ENCODE measurements at regions not wholly inside any gene's neighbourhood (a gene's known extent, or its start where the extent isn't known, plus 50 kb on each side); places are given as distances from the start of the nearest gene placed in this dataset.

DNA sequence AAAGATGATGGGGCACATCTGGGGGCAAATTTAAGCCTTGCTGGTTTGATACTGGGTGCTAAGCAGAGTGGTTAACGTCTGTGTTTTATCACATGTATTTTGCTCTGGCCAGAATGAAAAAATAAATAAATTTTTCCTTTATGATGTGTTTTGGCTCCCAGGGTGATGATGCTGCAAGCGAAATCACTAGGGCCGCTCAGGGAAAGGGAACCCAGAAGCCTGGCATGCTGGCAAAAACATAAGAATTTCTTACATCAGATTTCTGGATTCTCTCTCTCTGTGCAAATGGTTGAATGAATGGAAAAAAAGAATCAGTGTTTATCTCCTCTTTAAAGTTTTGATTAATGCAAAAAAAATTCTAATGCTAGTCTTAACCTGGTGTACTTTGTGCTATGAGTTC, 1975.2 kb upstream of the C9orf72 start:
- Histone ChIP-seq H3K36me3 (ENCODE audit: control insufficient read depth, low read length) (no peaks in the 10 kb centered on the region), H3K9me3 (ENCODE audit: control insufficient read depth, insufficient read depth, low read length) (no peaks in the 10 kb centered on the region), H3F3A (ENCODE audit: control insufficient read depth, insufficient read depth) (no peaks in the 10 kb centered on the region), H3K4me3 (ENCODE audit: low read length) (no peak overlapping the region), H3K4me2 (ENCODE audit: low read length) (no peak overlapping the region), H3K27ac (ENCODE audit: low read depth, low read length) (no peak overlapping the region), H4K20me1 (ENCODE audit: control insufficient read depth, insufficient read depth, low read depth, low read length) (no peaks in the 10 kb centered on the region), H3K79me2 (ENCODE audit: control insufficient read depth, low read length) (no peaks in the 10 kb centered on the region), H3K4me1 (ENCODE audit: control insufficient read depth, low read length) (no peaks in the 10 kb centered on the region), H3K9me2 (replicated peaks; ENCODE audit: control insufficient read depth, low read length) (no peaks in the 10 kb centered on the region), H3K27me3 (ENCODE audit: control insufficient read depth, low read length) (no peaks in the 10 kb centered on the region)
- TF ChIP-seq EZH2phosphoT487 (IDR thresholded peaks at IDR 0.05; ENCODE audit: borderline replicate concordance, low read length), result no peak
- TF ChIP-seq, protein P1, sequence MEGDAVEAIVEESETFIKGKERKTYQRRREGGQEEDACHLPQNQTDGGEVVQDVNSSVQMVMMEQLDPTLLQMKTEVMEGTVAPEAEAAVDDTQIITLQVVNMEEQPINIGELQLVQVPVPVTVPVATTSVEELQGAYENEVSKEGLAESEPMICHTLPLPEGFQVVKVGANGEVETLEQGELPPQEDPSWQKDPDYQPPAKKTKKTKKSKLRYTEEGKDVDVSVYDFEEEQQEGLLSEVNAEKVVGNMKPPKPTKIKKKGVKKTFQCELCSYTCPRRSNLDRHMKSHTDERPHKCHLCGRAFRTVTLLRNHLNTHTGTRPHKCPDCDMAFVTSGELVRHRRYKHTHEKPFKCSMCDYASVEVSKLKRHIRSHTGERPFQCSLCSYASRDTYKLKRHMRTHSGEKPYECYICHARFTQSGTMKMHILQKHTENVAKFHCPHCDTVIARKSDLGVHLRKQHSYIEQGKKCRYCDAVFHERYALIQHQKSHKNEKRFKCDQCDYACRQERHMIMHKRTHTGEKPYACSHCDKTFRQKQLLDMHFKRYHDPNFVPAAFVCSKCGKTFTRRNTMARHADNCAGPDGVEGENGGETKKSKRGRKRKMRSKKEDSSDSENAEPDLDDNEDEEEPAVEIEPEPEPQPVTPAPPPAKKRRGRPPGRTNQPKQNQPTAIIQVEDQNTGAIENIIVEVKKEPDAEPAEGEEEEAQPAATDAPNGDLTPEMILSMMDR (IDR thresholded peaks at IDR 0.05; ENCODE audit: low read depth, low read length, poor library complexity, severe bottlenecking), result no peak

DNA sequence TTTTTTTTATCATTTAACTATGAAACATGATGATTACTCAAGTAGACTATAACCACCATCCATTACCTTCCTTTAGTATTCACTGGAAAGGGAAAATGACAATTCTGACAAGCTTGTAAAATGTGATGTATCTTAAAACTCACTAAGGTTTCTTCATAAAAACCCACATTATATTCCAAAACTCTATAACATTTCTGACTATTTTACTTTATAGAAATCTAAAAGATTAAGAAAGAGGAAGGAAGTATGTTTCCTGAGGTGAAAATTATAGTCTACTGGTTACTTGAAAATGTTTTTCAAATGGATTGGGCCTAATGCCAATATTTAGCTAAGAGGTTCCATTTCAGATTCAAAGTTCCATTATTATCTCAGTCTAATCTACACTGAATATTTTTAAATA, 1982.2 kb upstream of the C9orf72 start:
- Histone ChIP-seq H3K79me2 (ENCODE audit: control insufficient read depth, low read length) (no peaks in the 10 kb centered on the region), H3K27me3 (ENCODE audit: control insufficient read depth, low read length) (no peaks in the 10 kb centered on the region), H3K9me3 (ENCODE audit: control insufficient read depth, insufficient read depth, low read length) (no peaks in the 10 kb centered on the region), H3F3A (ENCODE audit: control insufficient read depth, insufficient read depth) (no peaks in the 10 kb centered on the region), H3K4me3 (ENCODE audit: low read length) (no peak overlapping the region), H4K20me1 (ENCODE audit: control insufficient read depth, insufficient read depth, low read depth, low read length) (no peaks in the 10 kb centered on the region), H3K4me1 (ENCODE audit: control insufficient read depth, low read length) (no peaks in the 10 kb centered on the region), H3K27ac (ENCODE audit: low read depth, low read length) (no peak overlapping the region), H3K4me2 (ENCODE audit: low read length) (no peak overlapping the region), H3K9me2 (replicated peaks; ENCODE audit: control insufficient read depth, low read length) (no peaks in the 10 kb centered on the region), H3K36me3 (ENCODE audit: control insufficient read depth, low read length) (no peaks in the 10 kb centered on the region)
- TF ChIP-seq, protein P1 (IDR thresholded peaks at IDR 0.05; ENCODE audit: low read depth, low read length, poor library complexity, severe bottlenecking), result no peak
- TF ChIP-seq EZH2phosphoT487 (IDR thresholded peaks at IDR 0.05; ENCODE audit: borderline replicate concordance, low read length), result no peak

DNA sequence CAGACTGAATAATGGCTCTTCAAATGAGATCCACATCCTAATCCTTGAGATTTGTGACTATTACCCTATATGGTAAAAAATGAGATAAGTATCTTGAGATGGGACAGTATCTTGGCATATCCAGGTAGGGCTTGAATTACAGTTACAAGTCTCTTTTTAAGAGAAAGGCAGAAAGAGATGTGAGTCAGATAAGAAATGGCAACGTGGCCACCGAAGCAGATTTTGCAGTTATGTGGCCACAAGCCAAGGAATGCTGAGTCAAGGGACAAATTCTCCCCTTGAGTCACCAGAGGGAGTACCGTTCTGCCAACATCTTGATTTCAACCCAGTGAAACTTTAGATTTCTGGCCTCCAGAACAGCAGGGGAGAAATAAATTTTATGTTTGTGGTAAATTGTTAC, 1983.0 kb upstream of the C9orf72 start:
- Histone ChIP-seq H3K36me3 (ENCODE audit: control insufficient read depth, low read length) (no peaks in the 10 kb centered on the region), H3K27ac (ENCODE audit: low read depth, low read length) (no peak overlapping the region), H4K20me1 (ENCODE audit: control insufficient read depth, insufficient read depth, low read depth, low read length) (no peaks in the 10 kb centered on the region), H3K4me1 (ENCODE audit: control insufficient read depth, low read length) (no peaks in the 10 kb centered on the region), H3K9me3 (ENCODE audit: control insufficient read depth, insufficient read depth, low read length) (no peaks in the 10 kb centered on the region), H3K9me2 (replicated peaks; ENCODE audit: control insufficient read depth, low read length) (no peaks in the 10 kb centered on the region), H3K27me3 (ENCODE audit: control insufficient read depth, low read length) (no peaks in the 10 kb centered on the region), H3K4me2 (ENCODE audit: low read length) (no peak overlapping the region), H3K79me2 (ENCODE audit: control insufficient read depth, low read length) (no peaks in the 10 kb centered on the region), H3F3A (ENCODE audit: control insufficient read depth, insufficient read depth) (no peaks in the 10 kb centered on the region), H3K4me3 (ENCODE audit: low read length) (no peak overlapping the region)
- no peak for TF ChIP-seq EZH2phosphoT487 (IDR thresholded peaks at IDR 0.05; ENCODE audit: borderline replicate concordance, low read length)
- TF ChIP-seq, protein P1 (IDR thresholded peaks at IDR 0.05; ENCODE audit: low read depth, low read length, poor library complexity, severe bottlenecking), result no peak

DNA sequence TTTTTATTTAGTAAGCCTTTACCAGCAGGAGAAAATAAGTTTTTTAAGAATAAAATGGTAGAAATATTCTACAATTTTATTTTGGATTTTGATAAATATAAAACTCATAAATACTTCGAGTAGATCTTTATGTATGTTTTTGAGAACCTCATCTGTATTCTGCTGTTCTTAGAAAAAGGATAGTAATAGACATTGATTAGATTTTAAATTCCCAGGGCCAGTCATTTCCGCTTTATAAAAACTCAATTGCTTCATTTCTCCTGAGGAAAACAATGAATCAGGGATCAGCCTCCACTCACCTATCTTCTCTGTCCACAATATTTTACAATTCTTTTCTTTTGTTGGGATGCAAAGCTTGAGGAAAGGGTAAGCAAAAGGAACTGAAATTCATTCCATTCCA, 1983.5 kb upstream of the C9orf72 start:
- no peaks in the 10 kb centered on the region for H3K4me1 ChIP-seq (ENCODE audit: control insufficient read depth, low read length)
- no peaks in the 10 kb centered on the region for H3K9me2 ChIP-seq (replicated peaks; ENCODE audit: control insufficient read depth, low read length)
- H3K9me3 ChIP-seq (ENCODE audit: control insufficient read depth, insufficient read depth, low read length), result no peaks in the 10 kb centered on the region
- no peaks in the 10 kb centered on the region for H3K27me3 ChIP-seq (ENCODE audit: control insufficient read depth, low read length)
- H3K79me2 ChIP-seq (ENCODE audit: control insufficient read depth, low read length), result no peaks in the 10 kb centered on the region
- no peaks in the 10 kb centered on the region for H4K20me1 ChIP-seq (ENCODE audit: control insufficient read depth, insufficient read depth, low read depth, low read length)
- H3K4me2 ChIP-seq (ENCODE audit: low read length), result no peak overlapping the region
- no peak overlapping the region for H3K27ac ChIP-seq (ENCODE audit: low read depth, low read length)
- H3F3A ChIP-seq (ENCODE audit: control insufficient read depth, insufficient read depth), result no peaks in the 10 kb centered on the region
- no peak for TF ChIP-seq EZH2phosphoT487 (IDR thresholded peaks at IDR 0.05; ENCODE audit: borderline replicate concordance, low read length)
- TF ChIP-seq, protein P1 (IDR thresholded peaks at IDR 0.05; ENCODE audit: low read depth, low read length, poor library complexity, severe bottlenecking), result no peak
- H3K4me3 ChIP-seq (ENCODE audit: low read length), result no peak overlapping the region
- H3K36me3 ChIP-seq (ENCODE audit: control insufficient read depth, low read length), result no peaks in the 10 kb centered on the region

Measured in DOHH2 (cell line).